ENCODE measurements at regions not wholly inside any gene's neighbourhood (a gene's known extent, or its start where the extent isn't known, plus 50 kb on each side); places are given as distances from the start of the nearest gene placed in this dataset.

DNA sequence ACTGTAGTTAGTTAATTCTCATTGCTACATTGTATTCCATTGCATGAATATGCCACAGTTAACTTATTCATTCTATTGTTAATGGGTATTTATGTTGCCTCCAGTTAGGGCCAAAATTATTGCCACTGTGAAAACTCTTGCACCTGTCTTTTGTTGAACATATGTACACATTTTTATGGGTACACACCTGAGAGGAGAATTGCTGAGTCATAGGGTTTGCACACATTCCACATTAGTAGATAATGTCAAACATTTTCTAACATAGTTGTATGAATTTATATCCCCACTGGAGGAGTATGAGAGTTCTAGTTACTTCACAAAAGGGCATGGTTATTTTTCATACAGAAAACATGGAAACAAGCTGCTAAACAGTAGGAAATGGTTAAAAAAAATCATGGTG is 338.4 kb downstream of the FOXO1 start:
- no peak for DNase-seq

DNA sequence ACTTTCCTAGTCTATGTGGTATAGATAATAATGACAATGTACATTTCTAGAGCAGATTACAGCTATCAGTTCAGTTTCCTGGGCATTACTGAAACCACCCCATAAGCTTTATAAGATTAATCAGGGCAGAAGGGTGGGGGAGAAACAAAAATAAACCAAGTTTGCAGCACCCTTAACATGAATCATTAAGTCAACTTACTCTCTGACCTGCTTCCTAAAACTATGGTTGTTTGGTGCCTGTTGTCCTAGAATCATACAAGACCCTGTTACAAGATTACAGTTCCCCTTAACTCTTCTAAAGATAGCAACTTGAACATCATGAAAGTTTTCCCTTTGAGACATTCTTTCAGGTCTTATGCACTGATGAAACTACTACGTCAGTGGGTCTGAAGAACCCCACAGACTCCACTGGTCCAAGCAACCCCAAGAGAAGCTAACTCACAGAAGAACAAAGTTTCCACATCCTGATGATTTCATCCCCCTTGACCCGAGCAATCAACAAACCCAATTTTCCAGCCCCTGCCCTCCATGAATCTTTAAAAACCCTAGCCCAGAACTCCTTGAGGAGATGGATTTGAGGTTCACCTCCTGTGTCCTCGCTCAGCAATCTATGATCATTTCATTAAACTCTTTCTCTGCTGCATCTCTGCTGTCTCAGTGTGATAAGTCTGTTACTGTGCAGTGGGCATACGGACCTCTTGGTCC is 336.5 kb downstream of the FOXO1 start:
- DNase-seq = no peak

DNA sequence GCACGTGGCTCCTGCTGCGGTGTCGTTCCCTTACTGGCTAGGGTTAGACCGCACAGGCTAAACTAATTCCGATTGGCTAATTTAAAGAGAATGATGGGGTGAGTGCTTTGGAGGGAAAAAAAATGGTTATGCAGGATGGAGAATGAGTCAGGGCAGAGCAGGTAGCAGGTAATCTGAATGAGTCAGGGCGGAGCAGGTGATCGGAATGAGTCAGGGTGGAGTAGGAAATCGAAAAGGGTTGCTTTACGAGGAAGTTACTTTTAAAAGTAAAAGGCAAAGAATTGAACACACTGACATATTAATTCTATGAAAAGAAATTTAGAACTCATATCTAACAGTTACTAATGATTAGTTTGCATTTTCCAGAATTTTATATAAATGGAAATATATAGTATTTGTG is 335.5 kb downstream of the FOXO1 start:
- no peak for DNase-seq

DNA sequence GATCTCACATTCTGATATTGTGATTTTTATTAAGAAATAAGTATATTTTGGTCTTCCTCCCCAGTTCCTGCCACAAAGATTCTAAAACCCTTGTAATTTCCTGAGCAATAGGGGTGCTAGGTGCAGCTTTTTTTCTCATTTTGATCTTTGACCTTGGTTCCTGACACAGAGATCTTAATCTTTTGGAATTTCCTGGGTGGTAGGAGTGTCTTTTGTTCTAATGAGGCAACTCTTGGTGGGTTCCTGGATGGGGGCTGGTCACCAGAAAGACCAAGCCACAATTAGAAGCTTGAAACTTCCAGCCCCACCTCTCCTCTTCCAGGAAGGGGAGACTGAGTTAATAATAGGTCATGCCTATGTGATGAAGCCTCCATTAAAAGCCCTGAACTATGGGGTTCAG is 334.6 kb downstream of the FOXO1 start:
- no peak for DNase-seq

DNA sequence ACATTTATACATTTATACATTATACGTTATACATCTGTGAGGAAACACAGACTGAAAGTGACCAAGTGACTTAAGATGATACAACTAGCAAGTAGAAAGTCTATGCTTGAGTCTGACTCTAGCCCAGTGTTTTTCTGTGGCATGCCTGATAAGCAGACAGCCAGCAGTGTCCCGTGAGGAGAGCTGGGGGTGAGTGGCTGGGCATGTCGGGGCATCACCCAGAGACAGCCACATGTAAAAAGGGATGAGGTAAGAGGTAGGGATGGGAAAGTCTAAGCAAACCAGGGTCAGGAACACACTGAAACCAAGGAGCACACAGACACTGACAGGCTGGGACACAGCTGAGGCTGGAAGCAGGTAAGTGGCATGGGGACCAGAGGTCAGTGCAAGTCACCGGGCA is 333.2 kb downstream of the FOXO1 start:
- no peak for DNase-seq

DNA sequence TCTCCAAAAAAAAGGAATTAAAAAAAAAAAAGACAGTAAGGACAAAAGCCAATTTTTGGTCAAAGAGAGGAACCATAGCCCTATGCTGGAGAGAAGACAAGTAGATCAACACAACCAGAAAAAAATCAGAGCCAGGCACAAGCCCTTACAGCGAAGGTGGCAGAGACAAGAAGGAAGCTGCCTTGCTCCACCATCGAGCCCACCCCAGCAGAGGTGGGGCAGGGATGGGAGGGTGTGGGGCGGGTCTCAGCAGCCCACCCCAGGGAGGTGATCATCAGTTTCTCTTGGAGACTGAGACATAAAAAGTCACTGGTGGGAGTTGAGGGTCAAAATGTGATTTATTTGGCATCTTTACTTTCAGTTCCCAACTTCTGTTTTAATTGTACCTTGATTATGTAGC is 332.4 kb downstream of the FOXO1 start:
- DNase-seq = no peak

DNA sequence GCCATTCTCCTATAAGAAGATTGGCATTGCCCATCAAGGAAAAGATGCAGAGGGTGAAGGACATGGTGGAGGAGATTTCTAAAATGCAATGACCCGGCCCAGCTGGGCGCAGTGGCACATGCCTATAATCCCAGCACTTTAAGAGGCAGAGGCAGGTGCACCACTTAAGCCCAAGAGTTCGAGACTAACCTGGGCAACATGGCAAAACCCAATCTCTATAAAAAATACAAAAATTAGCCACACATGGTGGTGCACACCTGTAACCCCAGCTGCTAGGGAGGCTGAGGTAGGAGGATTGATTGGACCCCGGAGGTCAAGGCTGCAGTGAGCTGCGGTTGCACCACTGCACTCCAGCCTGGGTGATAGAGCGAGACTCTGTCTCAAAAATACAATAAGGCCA is 331.8 kb downstream of the FOXO1 start:
- no peak for DNase-seq

DNA sequence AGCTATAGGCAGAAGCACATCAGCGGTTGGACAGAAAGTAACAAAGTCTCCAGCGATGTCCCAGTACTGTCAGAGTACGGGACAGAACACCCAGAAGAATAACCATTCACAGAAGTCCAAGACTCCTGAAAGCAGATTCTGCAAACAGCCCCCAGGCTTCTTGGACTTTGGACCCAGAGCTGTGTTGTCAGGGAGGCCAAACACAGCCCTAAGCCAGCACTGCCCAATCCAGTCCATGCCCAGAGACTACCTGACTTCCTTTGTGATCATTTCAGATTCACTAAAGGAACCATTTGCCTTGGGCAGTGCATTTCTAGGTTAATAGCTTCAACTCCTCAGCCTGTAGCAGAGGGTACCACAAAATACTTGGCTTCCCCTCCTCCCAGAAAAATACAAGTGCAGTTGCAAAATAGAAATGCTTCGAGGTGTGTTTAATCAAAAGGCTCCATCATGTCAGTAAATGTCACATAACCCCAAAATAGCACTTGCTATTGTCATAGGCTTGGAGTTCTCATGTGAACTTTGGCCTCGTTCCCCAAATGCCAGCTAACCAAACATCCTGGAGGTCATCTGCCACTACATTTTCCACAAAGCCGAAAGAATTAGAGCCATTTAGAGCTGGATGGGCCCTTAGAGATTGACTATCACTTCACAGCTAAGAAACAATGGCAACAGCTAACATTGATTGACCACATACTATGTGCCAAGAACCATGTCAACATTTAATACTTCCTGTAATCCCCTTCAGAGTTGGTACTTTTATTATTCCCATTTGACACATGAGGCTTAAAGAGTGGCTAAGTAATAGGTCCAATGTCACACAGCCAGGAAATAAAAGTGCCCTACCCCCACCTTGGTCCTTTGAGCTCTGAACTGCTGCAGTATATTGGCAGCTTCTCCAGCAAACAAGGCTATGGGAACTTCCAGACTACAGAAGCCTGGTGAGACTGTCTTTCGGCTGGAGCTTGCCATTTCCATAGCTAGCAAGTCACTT is 329.9 kb downstream of the FOXO1 start:
- peak; percentile 53 to 88 for DNase-seq

DNA sequence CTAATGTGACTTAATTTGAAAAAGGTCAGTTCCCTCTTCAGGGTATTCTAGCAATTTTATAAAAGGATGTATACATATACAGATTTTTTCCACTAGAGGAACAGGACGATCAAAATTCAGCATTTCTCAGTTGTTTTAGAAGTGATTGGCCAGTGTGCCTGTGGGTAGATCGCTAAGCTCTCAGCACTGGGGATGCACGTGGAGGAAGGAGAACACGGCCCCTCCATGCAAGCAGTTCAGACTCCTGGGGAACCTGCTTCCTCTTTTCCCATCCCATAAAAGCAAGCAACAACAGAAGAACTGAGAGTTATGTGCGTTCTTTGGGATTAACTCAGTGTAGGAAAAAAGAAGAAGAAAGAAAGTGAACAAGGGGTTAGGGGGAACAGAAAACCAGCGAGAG is 328.8 kb downstream of the FOXO1 start:
- DNase-seq = no peak

DNA sequence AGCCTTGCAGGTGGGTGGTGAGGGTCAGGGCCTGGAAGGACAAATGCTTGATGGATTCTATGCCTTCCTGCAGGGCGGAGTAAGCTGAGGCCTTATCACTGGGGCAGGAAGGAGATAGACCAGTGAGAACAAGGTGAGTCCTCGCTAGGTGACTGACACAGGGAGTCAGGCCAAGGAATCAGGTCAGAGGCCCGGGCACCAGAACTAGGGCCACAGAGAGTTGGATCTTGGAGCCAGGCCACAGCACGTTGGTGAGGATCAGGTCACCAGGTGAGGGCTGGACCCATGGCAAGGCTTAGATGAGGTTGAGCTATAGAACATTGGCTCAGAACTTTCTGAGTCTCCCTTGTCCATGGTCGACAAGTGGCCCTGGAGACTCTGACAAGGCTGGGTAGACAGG is 328.2 kb downstream of the FOXO1 start:
- no peak for DNase-seq

DNA sequence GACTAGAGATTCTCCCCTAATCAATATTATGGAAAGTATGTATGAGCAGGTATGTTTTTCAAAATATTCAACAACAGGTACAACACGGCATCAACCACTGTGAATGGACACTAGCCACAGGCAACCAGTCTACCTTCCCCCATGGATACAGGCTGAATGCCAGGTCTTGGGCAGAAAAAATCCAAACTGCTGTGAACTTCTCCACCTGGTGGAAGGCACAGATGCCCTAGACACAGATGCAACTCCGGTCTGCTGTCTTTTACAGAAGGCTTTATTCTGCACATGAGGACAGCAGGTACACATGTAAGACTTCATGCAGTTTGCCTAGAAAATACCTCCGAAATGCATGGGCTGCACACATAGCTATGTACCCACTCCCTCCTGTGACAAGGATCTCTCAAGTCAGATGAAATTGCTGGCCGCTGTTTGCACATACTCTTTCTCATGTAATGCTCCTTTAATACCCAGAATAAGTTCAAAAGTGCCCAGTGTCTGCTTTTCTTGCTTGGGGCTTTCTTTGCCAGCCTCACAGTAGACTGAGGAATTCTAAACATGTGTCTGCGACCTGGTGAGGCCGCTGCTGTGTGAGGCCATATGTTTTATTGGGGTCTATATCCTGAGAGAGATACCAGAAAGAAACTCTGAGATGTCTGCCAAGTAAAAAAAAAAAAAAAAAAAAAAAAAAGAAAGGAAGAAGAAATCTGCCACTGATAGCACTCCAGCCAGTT is 325.9 kb downstream of the FOXO1 start:
- no peak for DNase-seq

DNA sequence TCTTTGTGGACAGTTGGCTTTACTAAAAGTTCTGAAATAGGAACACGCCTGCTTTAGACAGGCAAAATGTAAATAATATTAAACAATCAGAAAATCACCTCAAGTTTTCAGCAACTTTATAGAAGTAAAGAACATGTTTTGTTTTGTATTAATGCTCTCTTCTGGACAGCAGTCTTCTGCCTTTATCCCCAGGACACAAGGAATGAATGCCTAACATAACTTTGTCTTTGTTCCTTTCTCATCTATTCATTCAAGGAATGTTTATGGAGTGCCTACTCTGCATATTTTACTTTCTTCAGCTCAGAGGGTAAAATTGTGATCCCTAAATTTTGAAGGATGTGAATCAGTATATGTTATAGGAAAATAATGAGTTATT is 325.4 kb downstream of the FOXO1 start:
- no peak for DNase-seq

DNA sequence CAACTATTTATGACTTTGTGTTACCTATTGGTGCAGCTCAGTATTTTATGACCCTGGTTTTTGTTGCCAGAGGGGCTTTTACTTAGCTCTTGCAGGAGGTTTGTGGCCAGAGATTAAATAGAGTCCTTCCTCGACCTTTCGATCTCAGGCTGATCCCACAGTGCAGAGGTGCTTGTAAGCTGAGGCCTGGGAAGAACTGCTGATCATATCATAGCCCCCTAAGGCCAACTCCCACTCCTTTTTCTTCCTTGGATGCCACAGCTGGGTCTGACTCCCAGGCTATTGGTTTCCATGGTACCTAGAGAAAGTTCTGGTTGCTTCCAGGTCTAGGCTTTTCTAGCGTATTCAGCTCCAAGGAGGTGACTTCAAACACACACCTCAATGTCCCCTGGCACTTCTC is 324.9 kb downstream of the FOXO1 start:
- no peak for DNase-seq

DNA sequence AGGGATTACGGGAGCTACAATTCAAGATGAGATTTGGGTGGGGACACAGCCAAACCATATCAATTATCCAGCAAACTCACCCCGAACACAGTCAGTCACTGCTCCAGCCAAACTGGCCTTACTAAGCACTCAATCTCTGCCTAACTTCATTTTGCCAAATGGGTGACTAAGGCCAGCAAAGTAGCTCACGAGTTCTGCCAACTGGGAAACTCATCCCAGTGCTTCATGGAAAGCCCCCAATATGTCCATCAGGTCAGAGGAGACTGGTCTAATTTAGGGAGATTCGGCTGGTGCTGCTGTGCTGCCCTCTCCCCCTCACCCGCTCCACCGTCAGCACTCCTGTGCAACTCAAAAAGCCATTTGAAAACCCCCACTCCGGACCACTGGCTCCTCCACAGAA is 324.0 kb downstream of the FOXO1 start:
- no peak for DNase-seq

DNA sequence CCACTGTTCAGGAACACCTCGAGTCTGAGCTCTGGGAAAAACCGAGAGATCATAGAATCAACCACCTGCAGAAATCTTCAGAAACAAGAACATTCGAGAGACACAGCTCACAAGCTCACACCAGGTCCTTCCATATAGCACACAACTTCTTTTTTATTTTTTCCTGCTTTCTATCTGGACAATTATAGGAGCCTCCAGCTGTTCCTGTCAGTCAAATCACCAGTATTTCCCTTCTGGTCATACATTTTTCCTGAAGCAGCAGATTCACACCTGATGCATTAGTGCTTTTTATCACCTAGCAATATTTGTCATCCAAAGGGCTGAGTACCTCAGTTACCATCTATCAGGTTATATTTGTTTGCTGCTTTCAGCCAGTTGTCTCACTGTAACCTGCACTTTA is 323.5 kb downstream of the FOXO1 start:
- no peak for DNase-seq

DNA sequence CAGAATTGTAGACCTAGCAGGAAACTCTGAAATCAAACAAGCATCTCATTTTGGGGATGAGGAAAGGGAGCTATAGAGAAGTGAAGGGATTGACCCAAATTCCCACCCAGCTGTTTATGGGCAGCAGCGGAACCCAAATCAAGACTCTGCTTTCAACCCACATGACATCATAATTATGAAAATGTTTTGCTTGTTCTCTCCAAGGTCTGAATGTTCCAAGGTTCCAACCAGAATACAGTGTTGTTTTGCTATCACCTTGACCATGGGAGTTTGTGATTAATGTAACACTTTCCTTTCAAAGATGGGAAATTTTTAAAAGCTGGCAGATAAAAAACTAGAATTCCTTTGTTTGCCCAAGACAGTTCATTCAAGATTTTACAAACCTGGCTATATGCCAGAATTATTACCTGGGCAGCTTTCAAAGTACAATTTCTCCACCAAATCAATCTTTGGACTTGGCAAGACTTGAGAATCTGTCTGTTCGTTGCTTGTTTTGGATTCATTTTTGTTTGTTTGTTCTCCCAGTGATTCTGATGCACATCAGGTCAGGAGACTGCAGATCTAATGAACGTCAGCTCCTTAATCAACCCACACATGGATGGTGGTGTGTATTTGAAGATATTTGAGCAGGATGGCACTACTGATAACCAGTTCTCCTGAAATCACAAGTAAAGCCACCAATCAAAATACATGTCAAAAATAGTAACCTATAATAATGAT is 322.7 kb downstream of the FOXO1 start:
- no peak for DNase-seq

DNA sequence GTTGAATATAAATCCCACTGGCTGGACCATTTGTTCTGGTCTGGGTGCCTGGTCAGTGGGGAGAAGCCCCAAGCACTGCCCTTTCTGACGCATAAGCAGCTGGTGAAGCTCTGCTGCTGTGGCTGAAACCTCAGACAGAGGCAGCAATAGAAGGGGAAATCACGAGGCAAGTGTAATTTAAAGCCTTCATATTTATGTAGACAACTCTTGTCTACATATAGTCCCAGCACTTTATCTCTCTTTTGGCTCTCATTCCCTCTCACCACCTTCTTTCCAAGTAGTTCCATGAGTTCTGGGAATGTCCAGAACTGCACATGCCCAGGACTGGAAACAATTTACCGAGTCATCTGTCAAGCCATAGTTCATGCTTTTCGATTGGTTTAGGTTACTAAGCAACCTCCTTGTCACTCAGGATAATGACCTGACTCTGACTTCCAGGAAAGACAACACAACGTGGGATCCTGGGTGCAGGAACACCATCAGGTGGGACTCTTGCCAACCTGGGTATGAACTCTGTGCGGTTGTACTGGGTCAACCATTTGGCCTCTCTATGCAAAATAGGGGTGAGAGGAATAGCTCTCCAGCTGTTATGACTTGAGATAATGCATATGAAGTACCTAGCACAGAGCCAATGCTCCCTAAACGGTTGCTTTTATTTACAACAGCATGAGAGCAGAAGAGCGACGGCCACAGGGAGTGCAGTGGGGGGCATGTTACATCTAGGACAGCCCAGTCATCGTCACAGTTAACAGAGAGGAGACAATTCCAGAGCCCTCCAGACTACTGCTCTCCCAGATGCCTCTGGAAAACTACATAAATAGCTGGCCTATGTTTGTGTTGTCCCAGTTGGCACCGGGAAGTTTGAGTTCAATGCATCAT is 321.9 kb downstream of the FOXO1 start:
- no peak for DNase-seq

DNA sequence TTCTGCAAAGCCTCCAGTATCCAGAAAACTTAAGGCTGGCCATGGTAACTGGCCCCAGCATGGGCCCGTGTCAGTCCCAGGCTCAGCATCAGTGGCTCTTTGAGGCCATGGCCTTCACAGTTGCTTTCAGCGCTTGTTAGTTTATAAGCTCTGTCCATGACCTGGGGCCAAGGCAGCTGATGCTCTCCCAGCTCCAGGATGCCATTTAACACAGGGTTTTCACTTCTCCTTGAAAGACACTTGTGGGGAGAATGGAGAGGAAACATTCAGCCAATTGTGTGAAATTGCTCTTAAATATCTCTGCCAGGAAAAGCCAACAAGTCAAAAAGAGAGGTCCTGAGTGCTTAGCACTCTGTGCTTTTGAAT is 321.3 kb downstream of the FOXO1 start:
- no peak for DNase-seq

DNA sequence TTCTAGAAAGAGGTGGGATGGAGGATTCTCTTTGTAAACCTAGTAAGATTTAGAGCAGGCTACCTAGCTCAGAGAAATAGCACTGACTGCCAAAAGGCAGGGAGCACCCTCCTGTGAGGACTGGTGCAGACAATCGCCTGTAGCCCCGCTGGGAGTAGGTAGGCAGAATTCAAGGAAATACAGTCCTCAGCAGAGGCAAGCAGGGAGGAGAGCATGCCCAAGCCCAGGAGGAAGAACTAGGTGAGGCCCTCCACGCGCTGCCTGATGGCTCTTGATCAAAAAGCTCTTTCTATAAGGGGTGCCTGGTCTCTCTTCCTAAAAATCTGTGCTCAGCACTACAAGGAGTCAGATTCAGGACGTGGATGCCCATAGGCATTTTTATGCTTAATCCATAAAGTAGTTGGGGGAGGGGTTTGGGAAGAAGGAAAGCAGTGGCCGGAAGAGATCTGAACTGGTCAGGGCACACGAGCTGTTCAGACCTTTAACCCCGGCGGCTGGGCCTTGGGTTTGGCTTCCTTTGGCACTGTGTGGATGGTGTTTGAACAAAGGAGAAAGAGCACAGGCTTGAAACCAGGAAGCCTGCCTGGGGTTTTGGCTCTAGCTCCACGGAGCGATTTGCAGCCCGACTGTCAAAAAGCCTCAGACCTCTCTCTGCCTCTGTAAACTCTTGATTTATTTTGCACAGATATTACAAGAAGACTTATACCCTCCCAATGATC is 320.6 kb downstream of the FOXO1 start:
- no peak for DNase-seq

DNA sequence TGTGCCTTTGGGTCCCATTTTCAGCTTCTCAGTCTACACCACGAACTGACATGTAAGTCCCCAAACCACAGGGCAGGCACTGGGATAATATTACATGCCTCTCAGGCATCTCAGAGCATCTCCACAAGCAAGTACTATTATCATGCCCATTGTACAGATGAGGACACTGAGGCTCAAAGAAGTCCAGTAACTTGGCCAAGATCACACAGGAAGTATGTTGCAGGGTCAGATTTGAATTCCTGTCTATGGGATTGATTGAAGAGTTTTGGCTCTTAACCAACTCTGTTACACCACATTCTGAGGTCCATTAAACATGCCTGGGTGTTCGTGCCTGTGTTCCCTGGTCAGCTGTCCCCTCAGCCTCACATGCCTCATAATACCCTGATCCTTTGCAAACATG is 319.8 kb downstream of the FOXO1 start:
- no peak for DNase-seq

DNA sequence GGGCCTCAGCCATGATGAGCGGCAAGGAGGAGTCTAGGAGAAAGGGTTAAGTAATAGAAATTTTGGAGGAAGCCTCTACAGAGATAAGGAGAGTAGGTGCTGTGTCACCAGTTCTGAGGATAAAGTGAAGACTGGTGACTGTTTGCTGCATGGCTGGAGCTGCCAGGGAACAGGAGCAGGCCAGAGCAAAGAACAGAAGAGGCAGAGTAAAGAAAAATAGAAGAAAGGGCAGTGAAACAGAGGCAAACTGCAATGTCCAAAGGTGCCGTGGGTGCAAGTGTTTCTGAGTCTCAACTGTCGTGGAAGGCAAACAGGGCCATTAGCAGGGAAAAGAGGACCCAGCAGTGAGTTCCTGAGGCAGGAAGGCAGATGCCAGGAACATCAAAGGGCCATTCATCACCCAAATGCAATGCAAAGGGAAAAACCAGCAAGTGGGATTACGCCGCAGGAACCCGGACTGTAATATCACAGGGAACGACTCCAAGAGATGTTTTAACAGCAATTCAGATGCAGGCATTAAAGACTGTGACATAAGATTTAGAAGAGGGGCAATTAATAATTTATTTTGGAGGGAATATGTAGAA is 318.3 kb downstream of the FOXO1 start:
- no peak for DNase-seq
